Rectal smooth muscle tissue (tissue), 1 donor: ENCODE measurements at regions not wholly inside any gene's neighbourhood (a gene's known extent, or its start where the extent isn't known, plus 50 kb on each side); places are given as distances from the start of the nearest gene placed in this dataset.

Experiments
- H3K27ac ChIP-seq: one replicate; pipeline ENCODE4 v1.7.0; 2013; ENCODE audit warnings: low read depth, low read length, inconsistent platforms
- H3K27me3 ChIP-seq: one replicate; pipeline ENCODE4 v1.7.0; 2013; ENCODE audit warnings: low read length; ENCODE audit not compliant: control insufficient read depth, insufficient read depth
- H3K36me3 ChIP-seq: one replicate; pipeline ENCODE4 v1.7.0; 2013; ENCODE audit warnings: low read length; ENCODE audit not compliant: control insufficient read depth, insufficient read depth
- H3K4me1 ChIP-seq: one replicate; pipeline ENCODE4 v1.7.0; 2013; ENCODE audit warnings: low read length; ENCODE audit not compliant: control insufficient read depth, insufficient read depth
- H3K4me3 ChIP-seq: one replicate; pipeline ENCODE4 v1.7.0; 2013; ENCODE audit warnings: low read length
- H3K9ac ChIP-seq: one replicate; pipeline ENCODE4 v1.7.0; 2013; ENCODE audit warnings: low read length

GRCh38 chr16:87051526-87052320 is 265.5 kb downstream of the C16orf95 start:
- Histone ChIP-seq H3K4me3 (no peak overlapping the region), H3K9ac (no peak overlapping the region), H3K36me3 (no peaks in the 10 kb centered on the region), H3K27me3 (peaks cover 3% of the 10 kb centered on the region), H3K4me1 (no peaks in the 10 kb centered on the region), H3K27ac (no peak overlapping the region)

DNA sequence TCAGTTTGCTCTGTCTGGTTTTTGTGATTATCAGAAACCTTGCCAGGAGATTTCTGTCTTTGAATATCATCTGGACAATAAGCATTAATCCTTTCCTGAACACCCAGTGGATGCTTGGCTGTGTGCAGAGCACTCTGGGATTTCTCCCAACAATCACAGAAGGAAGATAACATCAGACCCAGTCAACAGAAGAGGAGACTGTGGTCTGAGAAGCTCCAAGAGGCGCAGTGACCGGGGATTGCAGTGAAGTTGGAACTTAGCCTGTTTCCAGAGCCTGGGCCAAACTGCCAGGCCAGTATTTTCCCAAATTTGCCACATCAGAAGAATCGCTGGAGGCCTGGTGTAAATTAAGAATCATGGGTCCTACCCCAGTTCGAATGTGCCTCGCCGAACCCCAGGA is 264.7 kb downstream of the C16orf95 start:
- H3K4me1 ChIP-seq: no peaks in the 10 kb centered on the region
- no peak overlapping the region for H3K27ac ChIP-seq
- H3K27me3 ChIP-seq: peaks cover 3% of the 10 kb centered on the region
- no peak overlapping the region for H3K9ac ChIP-seq
- H3K36me3 ChIP-seq: no peaks in the 10 kb centered on the region
- no peak overlapping the region for H3K4me3 ChIP-seq

DNA sequence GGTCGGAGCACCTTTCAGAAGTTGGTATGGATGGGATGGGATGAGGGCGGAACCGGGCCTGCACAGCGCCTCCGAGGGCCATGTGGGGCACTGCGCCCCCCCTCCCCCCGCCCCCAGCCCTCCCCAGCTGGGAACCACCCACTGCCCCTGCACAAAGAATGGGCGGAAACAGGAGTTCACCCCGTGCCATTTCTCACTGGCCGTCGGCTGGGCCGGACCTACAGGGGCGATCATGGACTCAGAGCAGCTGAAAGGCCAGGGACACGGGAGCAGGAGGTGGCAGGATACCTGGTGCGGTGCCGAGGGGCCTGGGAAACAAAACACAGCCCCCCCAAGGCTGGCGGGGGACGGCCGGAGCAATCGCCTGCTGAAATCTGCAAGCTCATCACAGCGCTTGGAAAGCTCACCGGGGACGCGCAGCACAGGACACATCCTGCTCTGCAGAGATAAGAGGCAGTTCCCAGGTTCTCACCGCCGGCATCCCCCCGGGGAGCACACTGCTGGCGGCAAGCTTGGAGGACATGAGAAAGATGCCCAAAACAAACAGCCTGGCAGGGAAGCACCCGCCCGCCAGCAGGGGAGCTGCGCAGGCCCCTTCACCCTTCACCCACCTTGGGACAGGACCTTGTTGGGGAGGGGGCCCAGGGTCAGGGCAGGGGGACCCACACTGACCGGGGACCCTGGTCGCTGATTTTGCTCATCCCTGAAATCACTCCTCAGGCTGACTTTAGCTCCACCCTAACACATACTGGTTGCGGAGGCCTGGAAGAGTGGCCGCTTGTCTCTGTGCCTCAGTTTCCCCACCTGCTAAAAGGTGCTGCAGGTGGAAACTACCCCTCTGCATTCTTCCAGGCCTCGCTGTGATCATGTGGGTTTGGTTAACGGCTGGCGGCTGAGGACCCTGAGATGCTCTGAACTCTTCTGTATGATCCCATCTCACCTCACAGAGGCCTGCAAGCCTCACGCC is 263.9 kb downstream of the C16orf95 start:
- no peak overlapping the region for H3K4me3 ChIP-seq
- no peaks in the 10 kb centered on the region for H3K36me3 ChIP-seq
- H3K27ac ChIP-seq: no peak overlapping the region
- H3K27me3 ChIP-seq: peaks cover 3% of the 10 kb centered on the region
- no peak overlapping the region for H3K9ac ChIP-seq
- no peaks in the 10 kb centered on the region for H3K4me1 ChIP-seq

DNA sequence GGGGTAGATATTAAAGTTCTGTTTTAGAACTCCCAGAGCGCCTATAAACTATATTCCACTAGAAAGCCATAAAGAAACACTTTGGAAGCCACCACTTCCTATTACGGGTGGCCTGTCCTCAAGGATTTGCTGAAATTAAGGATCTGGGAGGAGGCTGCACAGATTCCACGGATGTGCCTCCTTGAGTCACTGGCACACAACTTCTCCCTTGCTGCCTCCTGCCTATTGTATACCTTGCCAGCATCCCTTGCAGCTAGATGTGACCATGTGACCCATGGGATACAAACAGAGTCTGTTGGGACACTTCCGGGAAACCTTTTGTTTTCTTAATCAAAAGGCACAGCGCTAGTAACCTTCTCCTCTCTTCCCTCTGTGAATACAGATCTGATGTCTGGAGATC is 263.0 kb downstream of the C16orf95 start:
- H3K27me3 ChIP-seq: peaks cover 3% of the 10 kb centered on the region
- H3K36me3 ChIP-seq: no peaks in the 10 kb centered on the region
- H3K27ac ChIP-seq: no peak overlapping the region
- H3K4me1 ChIP-seq: no peaks in the 10 kb centered on the region
- H3K9ac ChIP-seq: no peak overlapping the region
- no peak overlapping the region for H3K4me3 ChIP-seq

DNA sequence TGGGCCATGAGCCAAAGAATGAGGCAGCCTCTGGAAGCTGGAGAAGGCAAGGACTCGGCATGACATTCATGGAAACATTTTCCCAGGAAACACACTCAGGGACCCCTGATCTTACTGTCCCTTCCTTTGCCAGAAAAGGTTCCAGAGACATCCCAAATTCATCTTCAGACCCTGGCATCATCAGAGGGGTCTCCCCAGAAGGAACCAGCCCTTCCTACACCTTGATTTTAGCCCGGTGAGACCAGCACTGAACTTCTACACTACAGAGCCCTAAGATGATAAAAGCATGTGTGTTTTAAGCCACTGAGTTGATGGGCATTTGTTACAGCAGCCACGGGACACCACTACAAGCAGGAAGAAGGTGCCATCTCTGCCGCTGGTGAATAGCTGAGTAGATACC is 262.3 kb downstream of the C16orf95 start:
- no peak overlapping the region for H3K4me3 ChIP-seq
- H3K9ac ChIP-seq: no peak overlapping the region
- H3K27ac ChIP-seq: no peak overlapping the region
- H3K36me3 ChIP-seq: no peaks in the 10 kb centered on the region
- H3K4me1 ChIP-seq: no peaks in the 10 kb centered on the region
- peaks cover 3% of the 10 kb centered on the region for H3K27me3 ChIP-seq

- Histone ChIP-seq H3K27me3 (peaks cover 3% of the 10 kb centered on the region), H3K4me3 (no peak overlapping the region), H3K36me3 (no peaks in the 10 kb centered on the region), H3K27ac (no peak overlapping the region), H3K9ac (no peak overlapping the region), H3K4me1 (no peaks in the 10 kb centered on the region)
Measured at GRCh38 chr16:87056083-87056482, 261.1 kb downstream of the C16orf95 start.

DNA sequence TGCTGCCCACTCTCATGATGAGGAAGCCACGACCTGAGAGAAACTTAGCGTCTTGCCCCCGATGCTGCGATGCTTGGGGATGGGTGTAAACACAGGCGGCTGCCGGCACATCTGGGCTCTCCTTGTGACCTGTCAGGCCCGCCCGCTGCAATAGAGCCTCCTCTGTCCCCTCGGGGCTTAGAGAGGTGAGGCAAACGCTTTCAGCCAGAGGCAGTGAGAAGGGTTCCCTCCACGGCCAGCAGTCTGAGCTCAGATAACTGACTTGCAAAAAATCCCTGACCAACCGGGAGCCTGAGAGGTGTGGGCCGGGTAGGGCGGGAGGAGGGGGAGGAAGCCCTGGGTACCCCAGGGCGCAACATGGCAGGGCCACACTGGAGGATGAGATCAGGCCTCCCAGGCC is 260.6 kb downstream of the C16orf95 start:
- peaks cover 3% of the 10 kb centered on the region for H3K27me3 ChIP-seq
- H3K36me3 ChIP-seq: no peaks in the 10 kb centered on the region
- no peaks in the 10 kb centered on the region for H3K4me1 ChIP-seq
- no peak overlapping the region for H3K9ac ChIP-seq
- H3K27ac ChIP-seq: no peak overlapping the region
- H3K4me3 ChIP-seq: no peak overlapping the region

DNA sequence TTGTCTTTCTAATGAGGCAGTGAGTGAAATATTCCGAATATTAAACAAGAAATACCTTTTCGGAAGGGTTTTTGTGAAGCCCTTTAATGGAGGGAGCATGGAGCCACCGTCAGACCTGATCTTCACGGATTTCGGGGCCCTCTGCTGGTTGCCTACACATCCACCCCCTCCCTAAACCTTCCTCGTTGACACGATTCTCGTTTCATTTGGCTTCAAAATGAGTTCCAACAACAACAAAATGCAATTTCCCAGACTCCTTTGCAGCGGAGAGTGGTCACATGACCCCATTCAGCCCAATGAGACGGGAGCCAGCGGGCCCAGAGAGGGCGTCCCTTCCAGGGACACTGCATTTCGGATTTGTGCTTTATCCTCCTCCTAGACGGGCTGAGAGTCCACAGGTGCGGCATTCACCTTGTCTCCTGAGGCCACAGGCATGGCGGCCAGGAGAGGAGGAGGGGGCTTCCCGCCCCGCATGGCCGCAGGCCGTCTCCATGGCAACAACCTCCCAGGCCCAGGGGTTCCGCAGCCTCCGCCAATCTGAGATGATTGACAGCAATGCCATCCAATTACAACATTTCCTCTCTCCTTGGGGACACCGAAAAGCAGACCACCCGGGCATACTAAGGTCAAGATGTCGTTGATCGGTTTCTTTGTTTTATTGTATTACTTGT is 259.8 kb downstream of the C16orf95 start:
- H3K27ac ChIP-seq: no peak overlapping the region
- no peak overlapping the region for H3K9ac ChIP-seq
- peaks cover 3% of the 10 kb centered on the region for H3K27me3 ChIP-seq
- H3K4me1 ChIP-seq: no peaks in the 10 kb centered on the region
- H3K36me3 ChIP-seq: no peaks in the 10 kb centered on the region
- no peak overlapping the region for H3K4me3 ChIP-seq

- no peak overlapping the region for H3K27ac ChIP-seq
- no peak overlapping the region for H3K4me3 ChIP-seq
- H3K36me3 ChIP-seq: no peaks in the 10 kb centered on the region
- peaks cover 3% of the 10 kb centered on the region for H3K27me3 ChIP-seq
- no peaks in the 10 kb centered on the region for H3K4me1 ChIP-seq
- no peak overlapping the region for H3K9ac ChIP-seq
Measured at GRCh38 chr16:87057951-87058560, 259.1 kb downstream of the C16orf95 start.

DNA sequence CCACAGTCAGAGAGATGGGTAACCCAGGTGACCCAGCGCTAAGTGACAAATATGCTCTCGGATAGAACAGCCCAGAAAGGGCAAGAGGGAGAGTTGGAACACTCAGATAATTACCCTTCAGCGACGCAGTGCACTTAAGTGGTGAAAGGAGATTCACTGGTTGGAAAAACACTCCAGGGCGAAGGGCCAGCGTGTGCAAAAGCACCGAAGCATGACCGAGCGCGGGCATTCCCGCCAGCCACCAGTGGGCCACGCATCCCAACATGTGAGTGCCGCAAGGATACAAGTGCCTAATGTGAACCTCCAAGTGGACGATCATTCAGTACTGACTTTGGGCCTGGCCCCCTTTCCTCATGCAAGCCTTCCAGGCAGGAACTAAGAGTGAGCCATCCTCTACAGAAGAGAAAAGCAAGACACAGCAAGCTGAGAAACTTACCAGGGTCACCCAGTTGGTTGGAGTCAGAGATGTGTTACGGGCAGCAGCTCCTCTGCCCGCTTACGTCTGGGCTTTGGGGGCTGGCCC is 258.4 kb downstream of the C16orf95 start:
- Histone ChIP-seq H3K27ac (no peak overlapping the region), H3K4me3 (no peak overlapping the region), H3K36me3 (no peaks in the 10 kb centered on the region), H3K27me3 (no peaks in the 10 kb centered on the region), H3K4me1 (no peaks in the 10 kb centered on the region), H3K9ac (no peak overlapping the region)

GRCh38 chr16:87060034-87060986 is 256.9 kb downstream of the C16orf95 start:
- H3K27me3 ChIP-seq: peaks cover 1% of the 10 kb centered on the region
- H3K36me3 ChIP-seq: no peaks in the 10 kb centered on the region
- no peaks in the 10 kb centered on the region for H3K4me1 ChIP-seq
- no peak overlapping the region for H3K27ac ChIP-seq
- no peak overlapping the region for H3K9ac ChIP-seq
- H3K4me3 ChIP-seq: no peak overlapping the region
